GM19397 (cell line): ENCODE measurements at regions not wholly inside any gene's neighbourhood (a gene's known extent, or its start where the extent isn't known, plus 50 kb on each side); places are given as distances from the start of the nearest gene placed in this dataset.
"Not testable (repeated sequence)": the region's sequence is repeated elsewhere in the genome, so short reads cannot be mapped to it uniquely, and the experiment has no call there.

Experiments used
- ATAC-seq: cut with Tn5 transposase; IDR thresholded peaks from one replicate; pipeline ENCODE4 v1.9.1; 2021; ENCODE audit warnings: mild to moderate bottlenecking, moderate library complexity; ENCODE audit not compliant: unreplicated experiment

DNA sequence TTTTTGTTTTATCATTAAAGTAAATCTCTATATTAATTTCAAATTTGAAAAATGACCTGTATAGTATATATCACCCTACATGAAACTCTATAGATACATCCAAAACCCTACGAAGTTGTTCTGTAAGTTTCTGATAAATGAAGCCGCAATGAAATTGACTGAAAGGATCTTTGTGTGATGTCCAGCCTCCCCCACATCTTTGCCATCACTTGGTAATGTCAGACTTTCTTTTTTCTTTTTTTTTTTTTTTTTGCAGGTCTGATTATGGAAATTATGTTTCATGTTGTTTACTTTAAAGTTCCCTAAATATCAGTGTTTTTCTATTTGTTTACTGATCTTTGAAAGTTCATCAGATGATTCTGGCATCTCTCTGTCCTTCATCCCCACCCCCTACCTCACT is 155.6 kb upstream of the CDH4 start:
- no peak for ATAC-seq

DNA sequence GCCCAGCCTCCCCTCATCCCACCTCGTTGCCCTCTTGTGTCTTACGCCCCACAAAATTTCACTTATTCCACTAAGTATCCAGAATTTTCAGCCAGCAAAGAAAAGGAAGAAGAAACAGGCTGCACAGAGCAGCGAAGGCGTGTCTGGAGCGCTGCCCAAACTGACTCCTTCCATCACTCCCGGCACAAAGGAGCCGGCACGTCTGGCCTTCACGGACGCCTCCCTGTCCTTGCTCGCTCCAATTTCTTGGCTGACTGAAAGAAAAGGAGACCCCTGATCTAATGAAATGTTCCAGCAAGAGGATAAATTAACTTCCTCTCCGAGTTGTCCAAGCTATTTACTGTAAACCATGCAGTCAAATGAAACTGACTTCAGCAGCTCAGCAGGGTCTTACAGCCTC is 152.3 kb upstream of the CDH4 start:
- ATAC-seq = no peak

DNA sequence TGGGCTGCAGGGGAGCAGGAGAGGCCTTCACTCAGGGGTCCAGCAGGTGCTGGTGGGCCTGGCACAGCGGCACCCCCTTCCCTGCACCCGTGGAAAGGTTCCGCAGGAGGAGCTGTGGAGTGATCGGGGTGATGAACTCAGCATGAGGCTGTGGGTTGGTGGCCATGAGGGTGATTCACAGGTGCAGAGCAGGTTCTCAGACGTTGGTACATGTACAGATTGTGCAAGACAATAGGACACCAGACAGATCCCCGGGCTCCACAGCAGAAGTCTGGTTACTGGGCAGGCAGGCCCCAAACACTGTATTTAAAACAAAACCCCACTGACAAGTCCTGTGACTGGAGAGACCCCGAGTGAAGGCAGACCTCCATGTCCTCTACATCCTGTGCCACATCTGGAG is 151.6 kb upstream of the CDH4 start:
- ATAC-seq = no peak

DNA sequence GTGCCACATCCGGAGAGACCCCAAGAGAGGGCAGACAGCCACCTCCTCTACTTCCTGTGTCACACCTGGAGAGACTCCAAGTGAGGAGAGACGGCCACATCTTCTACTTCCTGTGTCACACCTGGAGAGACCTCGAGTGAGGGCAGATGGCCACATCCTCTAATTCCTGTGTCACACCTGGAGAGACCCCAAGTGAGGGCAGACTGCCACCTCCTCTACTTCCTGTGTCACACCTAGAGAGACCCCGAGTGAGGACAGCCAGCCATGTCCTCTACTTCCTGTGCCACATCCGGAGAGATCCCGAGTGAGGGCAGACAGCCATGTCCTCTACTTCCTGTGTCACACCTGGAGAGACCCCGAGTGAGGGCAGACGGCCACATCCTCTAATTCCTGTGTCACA is 150.7 kb upstream of the CDH4 start:
- ATAC-seq = not testable (repeated sequence)

DNA sequence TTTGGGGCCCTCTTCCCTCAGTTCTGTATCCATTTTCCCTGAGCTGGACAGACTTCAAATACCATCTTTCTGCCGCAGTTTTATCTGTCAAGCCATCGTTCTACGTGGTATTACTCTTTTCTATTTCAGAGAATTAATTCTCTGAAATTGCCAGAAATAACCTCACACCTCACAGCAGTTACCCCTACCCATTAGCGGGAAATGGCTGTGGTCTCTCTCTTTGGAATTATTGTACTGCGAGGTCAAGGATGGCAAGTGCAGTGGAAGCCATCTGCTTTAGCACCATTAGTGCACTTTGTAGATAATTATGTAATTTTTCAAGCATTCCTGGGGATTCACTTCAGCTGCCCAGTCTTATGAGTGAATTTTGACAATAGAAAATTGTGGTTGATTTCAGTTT is 147.8 kb upstream of the CDH4 start:
- no peak for ATAC-seq

DNA sequence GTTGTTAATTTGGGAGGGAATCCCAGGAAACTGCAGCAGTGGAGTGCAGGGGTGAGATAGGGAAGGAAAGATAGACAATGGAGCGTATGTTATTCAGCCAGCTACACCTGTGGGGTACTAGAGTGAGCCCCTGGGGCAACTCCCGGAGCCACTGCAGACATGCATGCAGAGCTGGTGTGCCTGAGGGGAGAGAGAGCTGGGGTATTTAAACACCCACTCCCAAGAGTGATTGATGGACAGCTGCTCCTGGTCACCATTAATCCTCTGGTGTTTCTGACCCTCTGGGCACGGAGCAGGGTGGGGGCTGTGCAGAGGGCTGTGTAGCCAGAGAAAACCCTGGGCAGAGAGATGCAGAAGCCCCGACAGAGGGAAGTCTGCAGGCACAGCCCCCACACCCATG is 146.7 kb upstream of the CDH4 start:
- no peak for ATAC-seq

DNA sequence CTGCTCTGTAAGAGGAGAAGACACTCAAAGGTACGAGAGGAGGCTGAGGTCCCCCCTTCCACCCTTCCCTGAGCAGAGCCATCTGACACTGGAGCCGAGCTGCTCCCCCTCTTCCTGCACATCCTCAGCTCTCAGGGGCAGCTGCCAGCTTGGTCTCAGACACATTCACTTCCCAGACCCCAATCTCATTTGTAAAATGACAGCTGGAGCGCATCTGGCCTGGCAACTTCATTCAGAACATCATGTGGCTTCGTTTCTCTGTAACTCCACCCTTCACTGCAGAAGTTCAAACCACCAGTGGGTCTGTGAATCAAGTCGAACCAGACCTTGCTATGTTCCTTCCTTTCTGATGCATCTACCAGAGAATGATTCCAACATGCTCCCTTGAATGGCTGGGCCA is 145.6 kb upstream of the CDH4 start:
- ATAC-seq = no peak

DNA sequence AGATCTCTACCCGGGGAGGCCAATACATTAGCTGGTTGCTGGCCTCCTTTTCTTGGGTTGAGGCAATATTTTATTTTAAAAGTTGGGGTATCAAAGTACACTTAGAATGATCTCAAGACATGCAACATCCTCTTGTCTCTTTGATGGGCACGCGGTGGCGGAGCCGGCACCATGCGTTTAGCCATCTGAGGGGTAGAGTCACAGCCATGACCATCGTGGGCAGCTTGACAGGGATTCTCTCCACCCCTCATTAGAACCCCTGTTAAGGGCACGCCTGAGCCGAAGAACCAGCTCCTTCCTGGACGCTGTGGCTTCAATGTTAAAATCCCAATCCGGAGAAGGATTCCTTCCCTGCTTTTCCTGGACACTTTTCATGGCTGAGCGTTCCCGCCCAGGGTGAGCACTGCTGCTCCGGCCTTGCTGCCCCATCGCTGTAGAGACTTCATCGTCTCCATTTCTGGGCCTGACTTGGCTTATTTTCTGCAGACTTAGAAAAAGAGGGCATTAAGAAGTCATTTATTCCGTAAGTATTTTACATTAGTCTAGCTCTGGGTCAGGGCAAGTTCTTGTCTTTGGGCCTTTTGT is 142.7 kb upstream of the CDH4 start:
- ATAC-seq = no peak

DNA sequence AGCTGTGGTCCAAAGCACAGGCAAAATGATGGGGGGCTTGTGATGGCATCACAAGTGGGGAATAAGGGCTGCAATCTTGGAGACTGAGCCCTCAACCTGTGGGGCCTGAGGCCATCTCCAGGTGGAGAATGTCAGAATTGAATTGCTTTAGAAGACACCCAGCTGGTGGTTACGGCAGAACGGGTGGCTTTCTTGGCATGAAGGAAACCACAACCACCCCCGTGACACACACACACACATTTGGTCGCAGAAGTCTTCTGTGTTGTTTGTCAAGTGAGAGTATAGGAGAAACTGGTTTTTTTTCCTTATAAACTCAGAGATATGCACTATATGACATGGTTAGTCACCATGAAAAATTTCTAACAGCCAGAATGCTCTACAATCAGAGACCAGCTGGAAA is 139.5 kb upstream of the CDH4 start:
- ATAC-seq = no peak

DNA sequence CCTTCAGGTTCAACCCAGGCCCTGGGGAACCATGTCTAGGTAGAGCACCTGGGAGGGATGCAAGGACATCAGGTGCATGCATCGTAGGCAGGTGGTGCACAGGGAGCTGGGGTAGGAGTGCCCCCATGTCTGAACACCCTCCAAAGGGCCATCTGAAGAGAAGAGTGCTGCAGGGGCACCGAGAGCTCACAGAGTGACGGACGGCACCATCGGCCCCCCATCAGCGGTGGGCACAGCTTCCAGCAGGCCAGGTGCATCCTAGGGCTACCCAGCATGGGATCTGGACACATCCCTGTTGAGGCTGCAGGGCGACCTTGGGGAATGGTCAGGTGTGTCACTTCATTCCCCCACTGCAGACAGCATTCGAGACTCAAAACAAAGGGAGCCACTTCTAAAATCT is 138.3 kb upstream of the CDH4 start:
- ATAC-seq = no peak

DNA sequence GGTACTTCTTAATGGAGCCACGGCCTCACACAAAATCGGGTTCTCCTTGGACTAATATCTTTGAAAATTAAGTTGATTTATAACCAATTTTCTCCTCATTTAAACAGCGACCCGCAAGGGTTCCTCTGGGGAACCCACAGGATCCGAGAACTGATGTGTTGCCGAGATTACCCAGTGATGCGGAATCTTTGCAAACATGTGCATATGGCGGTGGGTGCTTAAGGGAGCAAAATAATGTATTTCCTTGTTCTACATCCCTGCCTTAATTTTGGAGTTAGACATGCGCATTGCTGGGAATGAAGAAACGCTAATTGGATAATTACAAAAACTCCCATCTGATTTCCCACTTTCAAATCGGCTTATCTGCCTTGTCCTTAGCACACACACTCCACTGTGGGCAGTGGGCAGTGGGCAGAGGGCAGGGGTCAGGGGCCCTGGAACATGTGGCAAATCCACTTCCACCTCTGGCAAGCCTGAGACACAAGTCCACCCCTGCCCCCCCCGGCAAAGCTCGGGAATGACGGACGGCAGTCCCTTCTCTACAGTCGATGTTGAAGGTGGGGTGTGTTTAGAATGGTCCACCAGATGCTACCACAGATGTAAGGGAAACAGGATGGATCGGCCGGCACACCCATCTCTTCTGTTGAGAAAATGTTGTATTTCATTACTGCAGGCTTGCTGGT is 137.4 kb upstream of the CDH4 start:
- no peak for ATAC-seq

DNA sequence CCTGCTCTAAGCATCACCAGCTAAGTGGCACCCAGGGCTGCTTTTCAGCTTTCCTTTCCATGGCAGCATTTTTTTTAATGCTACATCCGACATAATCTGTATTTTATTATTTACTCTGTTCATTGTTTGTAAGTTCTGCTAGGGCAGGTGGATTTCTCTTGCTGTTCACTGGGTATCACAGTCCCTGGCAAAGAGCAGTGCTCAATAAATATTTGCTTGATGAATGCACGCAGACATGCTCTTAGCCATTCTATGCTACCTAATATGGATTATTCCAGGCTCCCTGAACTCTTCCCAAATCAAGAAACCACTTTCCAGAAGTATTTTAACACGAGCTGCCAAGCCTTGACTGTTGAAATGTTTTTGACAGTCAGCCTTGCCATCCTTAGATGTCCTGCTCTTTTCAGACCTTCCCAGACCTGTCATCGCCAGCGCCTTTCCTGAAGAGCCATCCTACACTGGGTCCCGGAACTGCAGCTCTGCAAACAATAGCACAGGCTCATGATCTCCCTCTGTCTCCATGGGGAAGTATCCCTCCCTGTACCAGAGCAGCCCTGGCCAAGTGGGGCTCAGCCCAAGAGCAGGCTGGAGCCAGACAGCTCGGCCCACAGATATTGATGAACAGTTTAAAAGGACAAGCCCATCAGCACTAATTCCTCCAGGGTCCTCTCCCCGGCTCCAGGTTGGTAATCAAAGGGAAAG is 136.5 kb upstream of the CDH4 start:
- ATAC-seq = no peak

DNA sequence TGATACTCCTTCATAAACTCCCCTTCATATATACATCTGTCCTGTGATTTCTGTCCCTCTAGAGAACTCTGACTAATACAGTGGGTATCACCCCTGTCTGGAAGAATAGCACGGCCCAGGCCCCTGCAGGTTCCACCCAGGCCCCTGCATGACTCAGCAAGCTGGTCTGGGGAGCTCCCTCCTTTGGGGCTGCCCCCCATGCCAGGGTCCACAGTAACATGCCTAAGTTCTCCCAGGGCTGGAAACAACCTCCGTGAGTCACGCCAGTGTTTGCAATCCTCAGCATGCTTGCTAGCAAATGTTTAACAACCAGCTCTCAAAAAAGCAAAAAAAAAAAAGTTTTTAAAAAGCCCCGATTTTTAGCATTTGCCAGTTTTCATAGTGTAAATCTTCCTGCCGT is 134.3 kb upstream of the CDH4 start:
- ATAC-seq = no peak

DNA sequence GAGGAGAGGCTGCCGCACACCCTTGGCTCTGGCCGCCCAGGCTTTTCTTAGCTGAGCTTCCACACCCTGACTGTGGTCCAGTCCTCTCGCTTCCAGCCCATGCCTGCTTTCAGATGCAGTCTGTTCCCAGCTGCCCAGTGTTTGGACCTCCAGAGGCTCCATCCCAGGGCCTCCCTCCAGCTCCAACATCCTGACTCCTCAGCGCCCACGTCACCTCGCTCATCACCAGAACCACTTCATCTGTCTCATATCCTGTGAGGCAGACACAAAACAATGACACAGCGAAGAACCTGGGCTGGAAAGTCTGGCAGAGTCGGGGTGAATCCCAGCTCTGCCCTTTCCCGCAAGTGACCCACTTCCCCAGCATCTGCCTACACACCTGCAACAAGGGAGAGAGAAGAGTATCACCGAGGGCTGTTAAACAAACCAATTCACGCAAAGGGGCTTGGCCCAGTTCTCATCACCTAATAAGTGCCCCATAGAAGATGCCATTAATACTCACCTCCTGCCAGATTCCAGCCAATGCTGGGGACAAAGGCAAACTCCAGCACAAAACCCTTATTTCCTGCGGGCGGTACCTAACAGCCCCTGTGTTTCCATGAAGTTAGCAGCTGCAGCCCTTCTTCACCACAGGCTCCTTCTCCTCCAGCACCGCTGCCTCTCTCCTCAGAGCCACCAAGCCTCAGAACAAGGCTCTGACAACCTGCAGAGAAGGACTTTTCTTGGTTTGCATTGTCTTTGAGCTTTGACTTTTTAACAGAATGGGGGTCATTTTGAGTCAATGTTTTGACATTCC is 133.4 kb upstream of the CDH4 start:
- ATAC-seq = no peak

DNA sequence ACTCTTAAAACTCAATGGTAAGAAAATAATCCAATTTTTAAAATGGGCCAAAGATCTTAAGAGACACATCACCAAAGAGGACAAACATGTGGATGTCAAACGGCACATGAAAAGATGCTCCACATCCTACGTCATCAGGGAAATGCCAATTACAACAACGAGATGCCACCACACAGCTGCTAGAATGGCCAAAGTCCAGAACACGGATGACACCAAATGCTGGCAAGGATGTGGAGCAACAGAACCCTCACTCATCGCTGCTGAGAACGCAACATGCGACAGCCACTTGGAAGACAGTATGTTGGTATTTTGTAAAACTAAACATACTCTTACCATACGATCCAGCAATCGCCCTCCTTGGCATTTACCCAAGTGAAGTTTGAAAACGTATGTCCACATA is 132.8 kb upstream of the CDH4 start:
- ATAC-seq = no peak

DNA sequence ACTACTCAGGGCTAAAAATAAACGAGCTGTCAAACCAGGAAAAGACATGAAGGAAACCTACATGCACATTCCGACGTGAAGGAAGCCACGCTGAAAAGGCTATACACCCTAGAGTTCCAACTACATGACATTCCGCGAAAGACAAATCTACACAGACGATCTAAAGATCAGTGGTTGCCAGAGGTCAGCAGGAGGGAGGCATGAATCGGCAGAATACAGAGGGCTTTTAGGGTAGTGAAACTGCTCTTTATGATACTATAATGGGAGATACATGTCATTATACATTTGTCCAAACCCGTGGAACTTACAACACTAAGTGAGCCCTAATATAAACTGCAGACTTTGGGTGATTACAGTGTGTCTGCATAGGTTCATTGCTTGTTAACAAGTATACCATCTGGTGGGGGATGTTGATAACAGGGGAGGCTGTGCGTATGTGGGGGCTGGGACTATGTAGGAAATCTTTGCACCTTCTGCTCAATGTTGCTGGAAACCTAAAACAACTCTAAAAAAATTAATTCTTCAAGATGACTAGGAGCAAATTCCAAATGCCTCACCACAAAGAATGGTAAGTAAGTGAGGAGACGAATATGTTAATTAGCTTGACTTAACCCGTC is 132.2 kb upstream of the CDH4 start:
- no peak for ATAC-seq

DNA sequence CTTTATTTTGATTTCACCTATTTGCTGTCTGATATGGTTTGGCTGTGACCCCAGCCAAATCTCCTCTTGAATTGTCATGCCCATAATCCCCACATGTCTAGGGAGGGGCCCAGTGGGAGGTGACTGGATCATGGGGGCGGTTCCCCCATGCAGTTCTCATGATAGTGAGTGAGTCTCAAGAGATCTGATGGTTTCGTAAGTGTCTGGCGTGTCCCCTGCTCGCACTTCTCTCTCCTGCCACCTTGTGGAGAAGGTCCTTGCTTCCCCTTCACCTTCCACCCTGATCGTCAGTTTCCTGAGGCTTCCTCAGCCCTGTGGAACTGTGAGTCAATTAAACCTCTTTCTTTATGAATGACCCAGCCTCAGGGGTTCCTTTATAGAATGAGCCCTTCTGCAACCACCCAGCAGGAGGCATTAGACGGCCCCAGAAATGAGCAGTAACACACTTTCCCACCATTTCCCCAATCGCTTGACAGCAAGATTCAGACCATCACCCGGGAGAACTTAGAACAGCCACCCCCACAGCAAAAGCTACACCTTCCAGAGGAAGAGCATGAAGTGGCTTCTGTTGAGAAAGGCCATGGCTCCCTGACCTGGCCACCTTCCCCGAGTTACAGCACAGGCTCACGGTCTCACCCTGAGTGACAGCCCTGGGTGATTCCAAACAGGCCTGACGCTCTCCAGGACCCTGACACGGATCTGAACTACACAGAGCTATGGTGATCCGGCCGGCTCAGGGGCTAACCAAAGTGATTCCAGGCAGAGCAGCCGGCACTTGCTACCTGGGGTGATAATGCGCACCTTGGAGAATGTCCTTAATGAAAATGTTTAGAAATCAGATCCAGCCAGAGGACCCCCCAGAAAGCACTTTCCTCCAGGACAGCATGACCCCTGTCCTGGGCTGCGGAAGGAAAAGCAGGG is 131.2 kb upstream of the CDH4 start:
- no peak for ATAC-seq

DNA sequence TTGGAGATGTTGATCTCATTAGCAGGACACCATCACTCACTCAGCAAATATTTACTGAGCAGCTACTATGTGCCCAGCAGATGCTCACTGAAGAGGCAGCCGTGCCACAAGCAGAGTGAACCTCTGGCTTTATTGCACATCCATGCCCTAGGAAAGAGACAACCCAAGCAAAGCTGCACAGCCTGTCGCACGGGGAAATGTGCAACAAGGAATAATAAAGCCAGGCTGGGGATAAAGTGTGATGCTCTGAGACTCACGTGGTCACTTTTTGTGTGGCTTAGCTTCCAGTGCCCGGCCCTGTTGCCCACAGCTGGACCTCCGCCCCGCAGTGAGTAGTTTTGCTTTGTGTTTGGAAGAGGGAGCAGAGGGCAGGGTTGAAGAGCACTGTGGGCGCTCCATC is 130.4 kb upstream of the CDH4 start:
- no peak for ATAC-seq

DNA sequence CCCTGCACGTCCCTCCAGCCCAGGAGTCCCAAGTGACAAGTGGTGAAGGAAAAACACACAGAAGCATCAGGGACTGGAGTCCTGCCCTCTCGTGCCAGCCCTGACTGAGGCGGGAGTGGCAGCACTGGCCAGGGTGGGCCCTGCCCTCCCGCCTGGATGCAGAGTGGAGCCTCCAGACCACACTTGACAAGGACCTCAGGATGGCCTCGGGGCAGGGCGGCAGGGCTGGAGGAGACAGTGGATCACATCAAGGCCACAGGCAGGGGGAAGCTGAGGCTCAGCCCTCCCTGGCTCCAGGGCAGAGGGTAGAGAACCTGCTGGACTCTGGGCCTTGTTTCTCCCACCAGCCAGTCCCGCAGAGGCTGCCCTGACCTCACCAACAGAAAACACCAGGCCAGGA is 128.8 kb upstream of the CDH4 start:
- ATAC-seq = no peak

DNA sequence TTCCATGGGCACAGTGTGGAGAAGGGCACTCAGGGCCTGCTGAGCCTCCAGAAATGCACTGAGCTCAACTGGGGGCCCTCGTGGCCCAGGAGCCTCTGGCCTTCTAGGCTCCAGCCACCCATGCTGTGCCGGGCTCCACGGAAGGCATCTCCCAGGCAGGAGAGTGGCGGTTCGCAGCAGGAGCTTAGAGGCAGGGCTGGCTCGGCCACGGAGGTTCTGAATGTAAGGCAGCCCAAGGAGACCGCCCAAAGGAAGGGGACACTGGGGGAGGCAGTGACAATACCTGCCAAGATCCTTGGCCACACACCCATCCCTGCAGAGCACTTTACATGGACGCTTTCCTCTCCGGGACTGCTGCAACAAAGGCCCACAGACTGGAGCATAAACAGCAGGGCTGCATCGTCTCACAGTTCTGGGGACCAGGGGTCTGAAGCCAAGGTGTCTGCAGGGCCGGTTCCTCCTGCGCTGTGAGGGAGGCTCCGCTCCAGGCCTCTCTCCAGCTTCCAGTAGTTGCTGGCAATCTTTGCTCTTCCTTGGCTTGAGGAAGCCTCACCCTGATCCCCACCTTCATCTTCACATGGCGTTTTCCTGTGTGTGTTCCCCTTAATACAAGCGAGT is 128.2 kb upstream of the CDH4 start:
- ATAC-seq = no peak
